Calu3 (cell line): ENCODE measurements at regions not wholly inside any gene's neighbourhood (a gene's known extent, or its start where the extent isn't known, plus 50 kb on each side); places are given as distances from the start of the nearest gene placed in this dataset.

Source experiments
- BruUV-seq: library from RNA; stranded (reverse); fragments of 400-500 nt; replicated peaks from 2 replicates; lab custom pipeline; 2021; lab: Mats Ljungman, UMichigan
- CTCF ChIA-PET: fragments of 300-600 bp; sonication (Branson Sonifier 250); formaldehyde crosslinking; loops from one replicate; lab custom pipeline; 2022; ENCODE audit warnings: antibody characterized with exemption; lab: Charles Lee
- DNase-seq: peaks from one replicate; pipeline ENCODE4 v3.0.0; 2022
- H3K27ac Mint-ChIP-seq: one replicate; pipeline ENCODE4 v1.8.0; 2022; ENCODE audit warnings: mixed read lengths; ENCODE audit not compliant: unreplicated experiment
- H3K27me3 Mint-ChIP-seq: one replicate; pipeline ENCODE4 v1.8.0; 2022; ENCODE audit warnings: mixed read lengths; ENCODE audit not compliant: unreplicated experiment
- H3K36me3 Mint-ChIP-seq: one replicate; pipeline ENCODE4 v1.8.0; 2022; ENCODE audit warnings: mild to moderate bottlenecking, moderate library complexity, mixed read lengths; ENCODE audit not compliant: insufficient read depth, unreplicated experiment
- H3K4me1 Mint-ChIP-seq: one replicate; pipeline ENCODE4 v1.8.0; 2022; ENCODE audit warnings: mild to moderate bottlenecking, low read depth, mixed read lengths; ENCODE audit not compliant: unreplicated experiment
- H3K4me3 Mint-ChIP-seq: one replicate; pipeline ENCODE4 v1.8.0; 2022; ENCODE audit warnings: mild to moderate bottlenecking, low read depth, moderate library complexity, mixed read lengths; ENCODE audit not compliant: unreplicated experiment
- H3K9me3 Mint-ChIP-seq: one replicate; pipeline ENCODE4 v1.8.0; 2022; ENCODE audit warnings: low read depth, mixed read lengths; ENCODE audit not compliant: unreplicated experiment
- CTCF ChIP-seq: fragments of 200-600 bp; IDR thresholded peaks from one replicate; pipeline ENCODE4 v1.8.0; 2022; ENCODE audit warnings: antibody characterized with exemption; ENCODE audit not compliant: unreplicated experiment
- intact Hi-C: fragments of 100-400 bp; cut with micrococcal nuclease; formaldehyde crosslinking; loops from one replicate; pipeline ENCODE4 v1.10.0; 2022; ENCODE audit not compliant: unreplicated experiment

DNA sequence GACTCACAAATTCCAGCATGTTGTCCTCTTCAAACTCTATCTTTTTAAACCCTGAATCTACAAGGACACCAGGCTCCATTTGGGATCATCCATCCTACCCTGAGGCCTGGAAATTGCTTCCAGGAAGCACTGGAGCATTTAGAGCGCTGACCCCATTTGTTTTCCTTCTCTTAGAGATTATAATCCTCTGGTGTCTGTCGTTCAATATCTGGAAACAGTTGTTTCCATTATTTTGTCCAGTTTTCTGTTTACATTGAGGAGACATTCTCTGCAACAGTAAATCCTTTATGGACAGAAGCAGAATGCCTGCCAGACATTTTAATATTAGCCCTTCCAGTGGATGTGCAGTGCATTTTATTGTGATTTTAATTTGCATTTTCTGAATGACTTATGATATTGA is 119.4 kb upstream of the MEOX2 start:
- Mint-ChIP-seq H3K36me3 (no peaks in the 10 kb centered on the region), H3K9me3 (peaks cover 4% of the 10 kb centered on the region), H3K4me1 (no peaks in the 10 kb centered on the region), H3K4me3 (no peak overlapping the region), H3K27me3 (no peaks in the 10 kb centered on the region), H3K27ac (no peak overlapping the region)
- intact Hi-C loops = no loop called here
- no TSS peak for BruUV-seq
- CTCF ChIA-PET = no interaction called here
- no peak for DNase-seq
- TF ChIP-seq CTCF = no peak

DNA sequence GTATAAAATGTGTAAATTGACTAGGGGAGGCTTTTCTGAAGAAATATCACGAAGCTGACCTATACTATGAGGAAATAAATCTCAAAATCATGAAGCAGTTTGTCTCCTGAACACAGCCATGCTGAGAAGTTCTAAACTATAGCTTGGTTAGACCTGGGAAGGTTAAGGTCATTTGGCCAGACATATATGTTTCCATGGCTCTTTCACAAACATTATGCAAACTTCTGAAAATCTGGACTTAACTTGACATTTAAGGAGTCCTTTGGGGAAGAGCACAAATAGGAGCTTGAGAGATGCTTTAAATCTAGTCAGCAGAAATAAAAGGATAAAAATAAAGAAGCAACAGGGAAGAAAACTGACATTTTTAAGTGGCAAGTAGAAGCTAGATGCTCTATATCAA is 115.9 kb upstream of the MEOX2 start:
- CTCF ChIA-PET = no interaction called here
- H3K27me3 Mint-ChIP-seq = no peaks in the 10 kb centered on the region
- BruUV-seq = no TSS peak

DNA sequence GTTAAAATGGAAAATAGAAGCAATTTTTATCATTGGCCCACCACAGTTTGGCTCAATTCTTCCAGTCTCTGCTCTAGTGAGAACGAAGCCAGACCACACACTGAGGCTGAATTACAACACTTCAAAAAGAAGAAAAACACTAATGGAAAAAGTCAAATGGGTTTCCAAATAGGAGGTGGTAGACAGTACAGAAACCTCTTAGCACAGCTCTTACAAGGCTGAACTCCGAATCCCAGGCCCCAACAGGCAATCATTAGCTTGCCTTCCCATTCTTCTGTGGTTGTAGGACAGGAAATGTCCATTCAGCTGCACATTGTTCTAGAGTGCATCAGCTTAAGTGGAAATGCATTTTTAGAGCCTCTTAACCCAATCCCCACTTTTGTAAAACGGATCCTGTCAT is 115.1 kb upstream of the MEOX2 start:
- Mint-ChIP-seq H3K27me3 (no peaks in the 10 kb centered on the region), H3K4me3 (no peak overlapping the region), H3K9me3 (no peaks in the 10 kb centered on the region), H3K27ac (no peak overlapping the region), H3K36me3 (no peaks in the 10 kb centered on the region), H3K4me1 (no peaks in the 10 kb centered on the region)
- CTCF ChIA-PET = no interaction called here
- BruUV-seq = no TSS peak
- DNase-seq = no peak
- intact Hi-C loops = no loop called here
- TF ChIP-seq CTCF = no peak

More for the DNA sequence above, 115.9 kb upstream of the MEOX2 start:
- Mint-ChIP-seq H3K36me3 (no peaks in the 10 kb centered on the region), H3K4me3 (no peak overlapping the region), H3K4me1 (no peaks in the 10 kb centered on the region), H3K9me3 (no peaks in the 10 kb centered on the region), H3K27ac (no peak overlapping the region)
- intact Hi-C loops = no loop called here
- TF ChIP-seq CTCF = no peak
- DNase-seq = no peak

GRCh38 chr7:15801041-15801440 is 114.6 kb upstream of the MEOX2 start:
- H3K27me3 Mint-ChIP-seq = no peaks in the 10 kb centered on the region
- H3K4me3 Mint-ChIP-seq = no peak overlapping the region
- no peaks in the 10 kb centered on the region for H3K36me3 Mint-ChIP-seq
- no peaks in the 10 kb centered on the region for H3K9me3 Mint-ChIP-seq
- CTCF ChIA-PET = interaction anchor here (0.7 kb wide), 1 partner anchor 364 kb away, joined by 3 read pairs; no protein-coding TSS in a partner anchor
- no peaks in the 10 kb centered on the region for H3K4me1 Mint-ChIP-seq
- BruUV-seq = no TSS peak
- TF ChIP-seq CTCF = no peak
- intact Hi-C loops = no loop called here
- no peak overlapping the region for H3K27ac Mint-ChIP-seq
- DNase-seq = no peak
